K562 (cell line): ENCODE measurements at regions not wholly inside any gene's neighbourhood (a gene's known extent, or its start where the extent isn't known, plus 50 kb on each side); places are given as distances from the start of the nearest gene placed in this dataset.

ENCODE experiments used
- CEBPB ChIP-seq: fragments of 450-650 bp; IDR thresholded peaks from 2 replicates; pipeline ENCODE4 v1.6.1; 2016; ENCODE audit warnings: missing genetic modification characterization, missing compliant biosample characterization
- CEBPZ ChIP-seq: fragments of 150-350 bp; IDR thresholded peaks from 2 replicates; pipeline ENCODE4 v1.6.1; 2014; ENCODE audit warnings: low read depth, mild to moderate bottlenecking, low read length, borderline replicate concordance
- CHD1 ChIP-seq: fragments of 200-600 bp; sonication (generic); IDR thresholded peaks from one replicate; pipeline ENCODE4 v1.6.1; 2012; ENCODE audit warnings: mild to moderate bottlenecking, moderate library complexity, low read length, inconsistent platforms
- CREB3 ChIP-seq: fragments of 450-650 bp; conservative IDR thresholded peaks from 2 replicates; pipeline ENCODE4 v1.6.1; 2016; ENCODE audit warnings: missing genetic modification characterization, low read depth, mild to moderate bottlenecking, missing compliant biosample characterization, moderate library complexity
- ETS2 ChIP-seq: IDR thresholded peaks from 2 replicates; pipeline ENCODE4 v1.6.1; 2016; ENCODE audit warnings: borderline replicate concordance, missing genetic modification characterization, mild to moderate bottlenecking, moderate library complexity, missing compliant biosample characterization; ENCODE audit not compliant: poor library complexity, severe bottlenecking
- GTF2A2 ChIP-seq: IDR thresholded peaks from 2 replicates; pipeline ENCODE4 v1.6.1; 2016; ENCODE audit warnings: mild to moderate bottlenecking, missing genetic modification characterization, missing compliant biosample characterization
- GTF2E2 ChIP-seq: fragments of 200-800 bp; sonication (Bioruptor generic); IDR thresholded peaks from 2 replicates; pipeline ENCODE4 v1.6.1; 2016; ENCODE audit warnings: missing genetic modification characterization, missing compliant biosample characterization
- JUN ChIP-seq, 2 experiments: sonication (generic) in 1 of 2; formaldehyde crosslinking in 1 of 2; IDR thresholded peaks; 2 replicates each; pipeline versions ENCODE4 v1.6.1 to v1.8.0; 2012 to 2022; ENCODE audit warnings: borderline replicate concordance in 2 of 2, mild to moderate bottlenecking in 2 of 2, improper control_type of control experiment in 1 of 2, low read depth in 1 of 2, low read length in 1 of 2, missing genetic modification reagents in 1 of 2
- JUNB ChIP-seq: fragments of 450-650 bp; formaldehyde crosslinking; conservative IDR thresholded peaks from 2 replicates; pipeline ENCODE4 v1.4.0; 2020; ENCODE audit warnings: mild to moderate bottlenecking
- MAFF ChIP-seq: IDR thresholded peaks from 2 replicates; pipeline ENCODE4 v1.6.1; 2012; ENCODE audit warnings: low read length, improper control_type of control experiment
- MCM2 ChIP-seq: fragments of 450-650 bp; IDR thresholded peaks from 2 replicates; pipeline ENCODE4 v1.6.1; 2017; ENCODE audit warnings: low read depth, mild to moderate bottlenecking
- PTRF ChIP-seq: fragments of 450-650 bp; IDR thresholded peaks from 2 replicates; pipeline ENCODE4 v1.6.1; 2016; ENCODE audit warnings: mild to moderate bottlenecking, missing genetic modification characterization, missing compliant biosample characterization
- RUNX1 ChIP-seq: sonication (generic); IDR thresholded peaks from 2 replicates; pipeline ENCODE4 v1.6.1; 2016; ENCODE audit warnings: antibody characterized with exemption, low read depth
- SIX5 ChIP-seq, 2 experiments: IDR thresholded peaks; 2 replicates each; pipeline ENCODE4 v1.6.1; 2011; ENCODE audit warnings: low read length in 2 of 2, borderline replicate concordance in 1 of 2, low read depth in 1 of 2, mild to moderate bottlenecking in 1 of 2, moderate library complexity in 1 of 2; ENCODE audit not compliant: insufficient read depth in 1 of 2
- SRSF3 ChIP-seq: fragments of 200-400 bp; formaldehyde crosslinking; IDR thresholded peaks from 2 replicates; pipeline ENCODE4 v1.6.1; 2016; ENCODE audit warnings: mild to moderate bottlenecking, low read length, moderate library complexity; ENCODE audit not compliant: insufficient read depth
- ZNF224 ChIP-seq: sonication (generic); formaldehyde crosslinking; IDR thresholded peaks from 2 replicates; pipeline ENCODE4 v1.8.0; 2022; ENCODE audit warnings: mild to moderate bottlenecking, missing genetic modification reagents
- ZNF766 ChIP-seq: fragments of 200-800 bp; sonication (Bioruptor generic); conservative IDR thresholded peaks from 2 replicates; pipeline ENCODE4 v1.6.1; 2016; ENCODE audit warnings: missing genetic modification characterization, missing compliant biosample characterization

GRCh38 chr3:128546646-128547045 is 53.6 kb upstream of the GATA2 start (continued):
- TF ChIP-seq CREB3 (tag) (0 out of 2 replicates have a peak, but pooled peaks have one; percentile 35), MCM2 (no peak), ZNF224 (no peak), SIX5 (IDR thresholded peaks at IDR 0.05; ENCODE audit: borderline replicate concordance in 1 of 2, insufficient read depth in 1 of 2, low read depth in 1 of 2, low read length in 2 of 2) (no peak), CEBPZ (no peak), RUNX1 (no peak), GTF2E2 (tag) (no peak), CEBPB (no peak), JUNB (no peak), PTRF (tag) (no peak), ETS2 (tag) (no peak), MAFF (no peak), ZNF766 (CRISPR knock-in tag) (no peak), JUN (IDR thresholded peaks at IDR 0.05; ENCODE audit: borderline replicate concordance, low read depth, low read length) (no peak), JUN (CRISPR knock-in tag; IDR thresholded peaks at IDR 0.05; ENCODE audit: borderline replicate concordance) (no peak), GTF2A2 (tag) (no peak), CHD1 (no peak), SRSF3 (no peak)
